Sigmoid colon (tissue), 3 donors: ENCODE measurements at regions not wholly inside any gene's neighbourhood (a gene's known extent, or its start where the extent isn't known, plus 50 kb on each side); places are given as distances from the start of the nearest gene placed in this dataset.

Experiments used
- POLR2A ChIP-seq, 2 donors: fragments of 450-650 bp; IDR thresholded peaks; one replicate each; pipeline ENCODE4 v1.6.1; 2016; ENCODE audit warnings: antibody characterized with exemption in 2 of 2, mild to moderate bottlenecking in 2 of 2, moderate library complexity in 2 of 2
- TF ChIP-seq, protein P1 (sequence below), 4 experiments: fragments of 450-650 bp in 3 of 4; fragments of 200-600 bp in 1 of 4; IDR thresholded peaks; one replicate each; pipeline ENCODE4 v1.5.1; 2016 to 2019; ENCODE audit warnings: antibody characterized with exemption in 4 of 4, mild to moderate bottlenecking in 3 of 4, moderate library complexity in 2 of 4

DNA sequence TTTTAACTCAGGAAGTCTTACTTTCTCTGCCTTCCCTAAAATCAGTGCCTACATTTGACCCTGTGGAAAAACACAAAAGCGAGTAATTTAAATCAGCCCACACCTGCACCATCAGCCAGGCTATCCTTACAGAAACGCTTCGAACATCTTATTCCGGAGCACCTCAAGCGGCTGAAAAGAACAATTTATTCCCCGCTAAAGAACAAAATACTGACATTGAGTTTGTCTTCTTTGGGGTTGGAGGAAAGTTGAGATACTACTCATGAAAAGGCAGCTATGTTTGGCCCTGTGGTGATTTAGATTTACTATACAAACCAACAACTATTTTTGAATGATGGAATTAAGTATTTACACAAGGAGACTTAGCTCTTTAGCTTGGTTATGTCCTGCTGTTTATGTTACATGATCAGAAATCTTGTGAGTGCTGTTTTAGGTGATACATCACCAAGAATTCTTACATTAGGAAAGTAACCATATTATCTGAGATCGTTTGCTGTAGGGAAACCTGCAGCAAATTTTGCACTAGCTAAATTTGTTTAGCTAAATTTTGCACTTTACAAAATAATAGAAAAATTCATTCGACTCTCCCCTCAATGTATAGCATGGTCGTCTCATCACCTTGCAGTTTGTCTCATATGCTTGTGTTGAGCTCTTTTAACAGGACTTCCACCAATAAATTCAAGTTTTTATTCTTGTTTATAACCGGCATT, 158.8 kb upstream of the SIX2 start:
- no peak for TF ChIP-seq POLR2A (IDR thresholded peaks at IDR 0.05)
- TF ChIP-seq, protein P1, sequence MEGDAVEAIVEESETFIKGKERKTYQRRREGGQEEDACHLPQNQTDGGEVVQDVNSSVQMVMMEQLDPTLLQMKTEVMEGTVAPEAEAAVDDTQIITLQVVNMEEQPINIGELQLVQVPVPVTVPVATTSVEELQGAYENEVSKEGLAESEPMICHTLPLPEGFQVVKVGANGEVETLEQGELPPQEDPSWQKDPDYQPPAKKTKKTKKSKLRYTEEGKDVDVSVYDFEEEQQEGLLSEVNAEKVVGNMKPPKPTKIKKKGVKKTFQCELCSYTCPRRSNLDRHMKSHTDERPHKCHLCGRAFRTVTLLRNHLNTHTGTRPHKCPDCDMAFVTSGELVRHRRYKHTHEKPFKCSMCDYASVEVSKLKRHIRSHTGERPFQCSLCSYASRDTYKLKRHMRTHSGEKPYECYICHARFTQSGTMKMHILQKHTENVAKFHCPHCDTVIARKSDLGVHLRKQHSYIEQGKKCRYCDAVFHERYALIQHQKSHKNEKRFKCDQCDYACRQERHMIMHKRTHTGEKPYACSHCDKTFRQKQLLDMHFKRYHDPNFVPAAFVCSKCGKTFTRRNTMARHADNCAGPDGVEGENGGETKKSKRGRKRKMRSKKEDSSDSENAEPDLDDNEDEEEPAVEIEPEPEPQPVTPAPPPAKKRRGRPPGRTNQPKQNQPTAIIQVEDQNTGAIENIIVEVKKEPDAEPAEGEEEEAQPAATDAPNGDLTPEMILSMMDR (IDR thresholded peaks at IDR 0.05) = no peak
